ENCODE measurements at regions not wholly inside any gene's neighbourhood (a gene's known extent, or its start where the extent isn't known, plus 50 kb on each side); places are given as distances from the start of the nearest gene placed in this dataset.
"Not testable (repeated sequence)": the region's sequence is repeated elsewhere in the genome, so short reads cannot be mapped to it uniquely, and the experiment has no call there.

GRCh38 chr2:188786368-188786841, 187.8 kb upstream of the COL3A1 start:
- Histone ChIP-seq H3K36me3 (ENCODE audit: control insufficient read depth, insufficient read depth, low read length) (no peaks in the 10 kb centered on the region), H3K27ac (ENCODE audit: low read length) (peak overlapping the region; percentile 39), H3K9me3 (ENCODE audit: control insufficient read depth, low read depth, low read length) (no peaks in the 10 kb centered on the region), H3K4me3 (ENCODE audit: low read length) (no peak overlapping the region), H3K27me3 (ENCODE audit: control insufficient read depth, insufficient read depth, low read length) (no peaks in the 10 kb centered on the region), H3K4me1 (ENCODE audit: control insufficient read depth, insufficient read depth, low read length) (no peaks in the 10 kb centered on the region)
- peak in 1 of 2 donors; percentile 6 for DNase-seq
- 45% methylated on average over 2 of the region's 3 CpGs for WGBS (ENCODE audit: insufficient coverage, low lambda C conversion rate)

GRCh38 chr2:188787021-188787657, 187.0 kb upstream of the COL3A1 start:
- Histone ChIP-seq H3K4me3 (ENCODE audit: low read length) (no peak overlapping the region), H3K9me3 (ENCODE audit: control insufficient read depth, low read depth, low read length) (no peaks in the 10 kb centered on the region)
- WGBS (ENCODE audit: insufficient coverage, low lambda C conversion rate), result no CpG with 5 or more reads among the region's 5 CpGs

DNA sequence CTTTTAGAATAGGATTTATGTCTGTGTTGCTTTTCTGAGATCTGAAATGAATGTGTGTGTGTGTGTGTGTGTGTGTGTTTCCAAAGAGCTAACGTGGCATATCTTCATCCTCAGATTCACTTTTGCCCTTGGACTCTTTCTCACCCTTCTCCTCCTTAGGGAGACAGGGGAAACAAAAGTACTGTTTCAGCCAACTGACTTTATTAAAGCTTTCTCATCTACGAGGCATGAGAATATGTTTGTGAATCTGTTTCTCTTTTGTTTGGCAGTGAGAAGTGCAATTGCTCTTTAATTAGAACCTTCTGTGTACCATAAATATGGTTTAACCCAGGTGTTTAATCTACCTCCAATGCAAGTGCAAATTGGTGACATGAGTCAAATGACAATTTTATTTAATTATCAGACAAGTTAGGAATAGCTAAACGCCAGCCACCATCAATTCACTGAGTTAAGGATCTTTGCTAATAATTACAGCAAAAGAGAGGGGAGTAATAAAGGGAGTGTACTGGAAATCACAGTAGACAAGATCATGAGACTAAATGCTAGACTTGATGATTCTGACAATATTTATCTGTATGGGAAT, 186.4 kb upstream of the COL3A1 start:
- peak in 1 of 2 donors; percentile 5 for DNase-seq
- 63% methylated on average over 1 of the region's 3 CpGs for WGBS (ENCODE audit: insufficient coverage, low lambda C conversion rate)
- no peak overlapping the region for H3K4me3 ChIP-seq (ENCODE audit: low read length)
- H3K27ac ChIP-seq (ENCODE audit: low read length), result peak overlapping the region; percentile 52
- H3K4me1 ChIP-seq (ENCODE audit: control insufficient read depth, insufficient read depth, low read length), result no peaks in the 10 kb centered on the region
- H3K36me3 ChIP-seq (ENCODE audit: control insufficient read depth, insufficient read depth, low read length), result no peaks in the 10 kb centered on the region
- H3K27me3 ChIP-seq (ENCODE audit: control insufficient read depth, insufficient read depth, low read length), result no peaks in the 10 kb centered on the region
- no peaks in the 10 kb centered on the region for H3K9me3 ChIP-seq (ENCODE audit: control insufficient read depth, low read depth, low read length)

More at GRCh38 chr2:188787021-188787657, 187.0 kb upstream of the COL3A1 start:
- Histone ChIP-seq H3K36me3 (ENCODE audit: control insufficient read depth, insufficient read depth, low read length) (no peaks in the 10 kb centered on the region), H3K27me3 (ENCODE audit: control insufficient read depth, insufficient read depth, low read length) (no peaks in the 10 kb centered on the region), H3K4me1 (ENCODE audit: control insufficient read depth, insufficient read depth, low read length) (no peaks in the 10 kb centered on the region), H3K27ac (ENCODE audit: low read length) (peak overlapping the region; percentile 52)
- peak; percentile 12 to 42 for DNase-seq

DNA sequence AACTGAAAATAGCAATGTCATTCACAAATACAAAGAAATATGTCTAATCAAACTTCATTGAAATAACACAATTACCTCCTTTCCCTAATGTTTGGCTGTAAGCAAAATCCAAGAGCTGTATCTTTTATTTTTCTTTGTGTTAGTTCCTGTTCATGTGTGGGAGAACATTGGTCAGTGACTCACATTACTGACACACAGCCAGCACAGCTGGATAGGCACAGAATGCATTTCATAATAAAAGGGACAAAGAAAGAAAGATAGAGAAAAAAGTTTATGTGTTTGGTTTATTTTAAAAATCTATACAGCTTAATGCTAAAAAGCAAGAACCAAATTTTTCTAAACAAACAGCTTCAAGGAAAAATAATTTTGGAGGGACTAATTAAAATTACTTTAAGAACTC, 185.6 kb upstream of the COL3A1 start:
- H3K36me3 ChIP-seq (ENCODE audit: control insufficient read depth, insufficient read depth, low read length), result no peaks in the 10 kb centered on the region

GRCh38 chr2:188789951-188790350, 184.2 kb upstream of the COL3A1 start:
- Histone ChIP-seq H3K4me1 (ENCODE audit: control insufficient read depth, insufficient read depth, low read length) (no peaks in the 10 kb centered on the region), H3K27me3 (ENCODE audit: control insufficient read depth, insufficient read depth, low read length) (no peaks in the 10 kb centered on the region), H3K27ac (ENCODE audit: low read length) (no peak overlapping the region), H3K4me3 (ENCODE audit: low read length) (no peak overlapping the region), H3K36me3 (ENCODE audit: control insufficient read depth, insufficient read depth, low read length) (no peaks in the 10 kb centered on the region), H3K9me3 (ENCODE audit: control insufficient read depth, low read depth, low read length) (no peaks in the 10 kb centered on the region)
- WGBS (ENCODE audit: insufficient coverage, low lambda C conversion rate), result 100% methylated on average over 1 of the region's 1 CpG
- no peak for DNase-seq

More for the DNA sequence above, 185.6 kb upstream of the COL3A1 start:
- no peak overlapping the region for H3K4me3 ChIP-seq (ENCODE audit: low read length)
- no peaks in the 10 kb centered on the region for H3K4me1 ChIP-seq (ENCODE audit: control insufficient read depth, insufficient read depth, low read length)
- H3K27ac ChIP-seq (ENCODE audit: low read length), result peak overlapping the region; percentile 52
- peak; percentile 12 to 16 for DNase-seq
- no peaks in the 10 kb centered on the region for H3K9me3 ChIP-seq (ENCODE audit: control insufficient read depth, low read depth, low read length)
- no peaks in the 10 kb centered on the region for H3K27me3 ChIP-seq (ENCODE audit: control insufficient read depth, insufficient read depth, low read length)

DNA sequence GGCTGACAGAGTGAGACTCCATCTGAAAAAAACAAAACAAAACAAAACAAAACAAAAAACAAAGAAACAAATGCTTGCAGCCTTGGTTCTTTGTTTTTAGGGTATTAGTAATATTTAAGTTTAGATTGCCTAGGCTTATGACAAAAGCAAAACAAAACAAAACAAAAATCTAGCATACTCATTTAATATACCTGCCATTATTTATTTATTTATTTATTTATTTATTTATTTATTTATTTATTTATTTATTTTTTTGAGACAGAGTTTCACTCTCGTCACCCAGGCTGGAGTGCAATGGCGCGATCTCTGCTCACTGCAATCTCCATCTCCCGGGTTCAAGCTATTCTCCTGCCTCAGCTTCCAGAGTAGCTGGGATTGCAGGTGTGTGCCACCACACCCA, 179.7 kb upstream of the COL3A1 start:
- H3K4me1 ChIP-seq (ENCODE audit: control insufficient read depth, insufficient read depth, low read length); DNase-seq; H3K4me3 ChIP-seq (ENCODE audit: low read length); H3K36me3 ChIP-seq (ENCODE audit: control insufficient read depth, insufficient read depth, low read length); H3K9me3 ChIP-seq (ENCODE audit: control insufficient read depth, low read depth, low read length); H3K27ac ChIP-seq (ENCODE audit: low read length); H3K27me3 ChIP-seq (ENCODE audit: control insufficient read depth, insufficient read depth, low read length): not testable (repeated sequence)
- WGBS (ENCODE audit: insufficient coverage, low lambda C conversion rate), result no CpG with 5 or more reads among the region's 4 CpGs

DNA sequence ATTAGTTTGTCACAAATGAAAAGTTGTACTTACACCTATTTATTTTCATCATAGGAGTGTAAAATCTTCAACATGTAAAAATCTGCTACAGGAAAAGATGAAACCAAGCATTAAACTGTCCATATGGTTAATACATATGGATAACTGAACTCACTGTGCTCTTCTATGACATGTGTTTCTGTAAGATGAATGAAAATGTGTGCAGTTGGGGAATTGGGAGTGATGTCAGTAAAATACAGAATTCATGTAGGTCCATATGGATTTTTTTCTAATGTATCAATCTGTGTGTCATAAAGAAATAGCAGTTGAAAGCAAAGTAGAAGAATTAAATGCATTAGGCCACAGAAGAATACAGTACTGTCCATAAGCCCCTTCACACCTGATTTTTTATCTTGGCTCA, 178.4 kb upstream of the COL3A1 start:
- Histone ChIP-seq H3K27ac (ENCODE audit: low read length) (no peak overlapping the region), H3K36me3 (ENCODE audit: control insufficient read depth, insufficient read depth, low read length) (no peaks in the 10 kb centered on the region), H3K4me3 (ENCODE audit: low read length) (no peak overlapping the region), H3K4me1 (ENCODE audit: control insufficient read depth, insufficient read depth, low read length) (no peaks in the 10 kb centered on the region), H3K9me3 (ENCODE audit: control insufficient read depth, low read depth, low read length) (peaks cover under 1% of the 10 kb centered on the region), H3K27me3 (ENCODE audit: control insufficient read depth, insufficient read depth, low read length) (no peaks in the 10 kb centered on the region)
- no peak for DNase-seq

DNA sequence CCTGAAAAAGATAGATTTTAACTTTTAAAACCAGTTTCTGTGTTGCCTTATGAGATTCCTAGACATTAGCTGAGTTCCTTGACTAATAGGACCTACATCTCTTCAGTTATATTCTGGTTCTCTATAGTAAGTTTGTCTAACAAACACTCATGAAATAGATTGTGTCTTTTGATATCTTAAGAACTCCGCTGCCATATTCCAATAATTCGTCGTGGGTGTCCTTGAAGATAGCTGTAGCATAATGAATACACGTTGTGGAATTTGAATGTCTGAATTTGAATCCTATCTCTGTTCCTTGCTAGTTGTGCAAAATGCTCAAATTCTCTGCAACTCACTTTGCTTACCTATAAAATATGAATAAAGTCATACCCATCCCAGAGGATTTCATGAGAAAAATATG, 176.8 kb upstream of the COL3A1 start:
- WGBS (ENCODE audit: insufficient coverage, low lambda C conversion rate), result 67% methylated on average over 2 of the region's 4 CpGs
- Histone ChIP-seq H3K4me1 (ENCODE audit: control insufficient read depth, insufficient read depth, low read length) (no peaks in the 10 kb centered on the region), H3K27me3 (ENCODE audit: control insufficient read depth, insufficient read depth, low read length) (no peaks in the 10 kb centered on the region), H3K36me3 (ENCODE audit: control insufficient read depth, insufficient read depth, low read length) (no peaks in the 10 kb centered on the region), H3K4me3 (ENCODE audit: low read length) (no peak overlapping the region), H3K27ac (ENCODE audit: low read length) (no peak overlapping the region), H3K9me3 (ENCODE audit: control insufficient read depth, low read depth, low read length) (peaks cover 3% of the 10 kb centered on the region)
- DNase-seq, result no peak

- 44% methylated on average over 1 of the region's 4 CpGs for WGBS (ENCODE audit: insufficient coverage, low lambda C conversion rate)
Observed at GRCh38 chr2:188798159-188798558, 176.0 kb upstream of the COL3A1 start.

GRCh38 chr2:188805219-188805618, 169.0 kb upstream of the COL3A1 start:
- WGBS (ENCODE audit: insufficient coverage, low lambda C conversion rate), result no CpG with 5 or more reads among the region's 4 CpGs

More at GRCh38 chr2:188798159-188798558, 176.0 kb upstream of the COL3A1 start:
- Histone ChIP-seq H3K4me3 (ENCODE audit: low read length) (no peak overlapping the region), H3K36me3 (ENCODE audit: control insufficient read depth, insufficient read depth, low read length) (no peaks in the 10 kb centered on the region), H3K27me3 (ENCODE audit: control insufficient read depth, insufficient read depth, low read length) (no peaks in the 10 kb centered on the region), H3K4me1 (ENCODE audit: control insufficient read depth, insufficient read depth, low read length) (no peaks in the 10 kb centered on the region), H3K9me3 (ENCODE audit: control insufficient read depth, low read depth, low read length) (peaks cover 3% of the 10 kb centered on the region), H3K27ac (ENCODE audit: low read length) (no peak overlapping the region)
- DNase-seq, result peak; percentile 9 to 22

GRCh38 chr2:188808947-188809355, 165.2 kb upstream of the COL3A1 start:
- no peak overlapping the region for H3K4me3 ChIP-seq (ENCODE audit: low read length)
- H3K36me3 ChIP-seq (ENCODE audit: control insufficient read depth, insufficient read depth, low read length), result no peaks in the 10 kb centered on the region
- DNase-seq, result no peak
- no peaks in the 10 kb centered on the region for H3K4me1 ChIP-seq (ENCODE audit: control insufficient read depth, insufficient read depth, low read length)
- H3K27ac ChIP-seq (ENCODE audit: low read length), result no peak overlapping the region
- H3K27me3 ChIP-seq (ENCODE audit: control insufficient read depth, insufficient read depth, low read length), result no peaks in the 10 kb centered on the region
- no peaks in the 10 kb centered on the region for H3K9me3 ChIP-seq (ENCODE audit: control insufficient read depth, low read depth, low read length)

More at GRCh38 chr2:188805219-188805618, 169.0 kb upstream of the COL3A1 start:
- Histone ChIP-seq H3K4me3 (ENCODE audit: low read length) (no peak overlapping the region), H3K36me3 (ENCODE audit: control insufficient read depth, insufficient read depth, low read length) (no peaks in the 10 kb centered on the region), H3K4me1 (ENCODE audit: control insufficient read depth, insufficient read depth, low read length) (no peaks in the 10 kb centered on the region), H3K27ac (ENCODE audit: low read length) (no peak overlapping the region), H3K27me3 (ENCODE audit: control insufficient read depth, insufficient read depth, low read length) (no peaks in the 10 kb centered on the region), H3K9me3 (ENCODE audit: control insufficient read depth, low read depth, low read length) (peaks cover 3% of the 10 kb centered on the region)
- DNase-seq, result no peak

Data from large intestine (tissue), 3 donors.